Caco-2 (cell line): ENCODE measurements at regions not wholly inside any gene's neighbourhood (a gene's known extent, or its start where the extent isn't known, plus 50 kb on each side); places are given as distances from the start of the nearest gene placed in this dataset.

Experiments
- BruUV-seq: library from RNA; stranded (reverse); fragments of 400-500 nt; replicated peaks from 2 replicates; lab custom pipeline; 2021; lab: Mats Ljungman, UMichigan
- CTCF ChIA-PET: fragments of 300-600 bp; sonication (Branson Sonifier 250); formaldehyde crosslinking; loops from one replicate; lab custom pipeline; 2022; ENCODE audit warnings: antibody characterized with exemption; lab: Charles Lee
- POLR2A ChIA-PET: fragments of 300-600 bp; sonication (Branson Sonifier 250); formaldehyde crosslinking; loops from one replicate; lab custom pipeline; 2022; ENCODE audit warnings: antibody characterized with exemption; lab: Charles Lee
- DNase-seq, 2 experiments: peaks; one replicate each; pipeline versions ENCODE4 v3.0.0 to v3.0.0-alpha.2; 2020 to 2022
- H3K27me3 ChIP-seq: replicated peaks from 2 replicates; pipeline ENCODE4 v1.6.0; 2011; ENCODE audit warnings: low read length; ENCODE audit not compliant: control insufficient read depth, insufficient read depth
- H3K36me3 ChIP-seq: 2 replicates; pipeline ENCODE4 v1.5.1; 2011; ENCODE audit warnings: low read length; ENCODE audit not compliant: control insufficient read depth, insufficient read depth
- H3K4me1 ChIP-seq: fragments of 250-450 bp; sonication (Bioruptor Pico); 2 replicates; pipeline ENCODE4 v1.5.1; 2020; ENCODE audit warnings: mild to moderate bottlenecking
- H3K4me3 ChIP-seq: 2 replicates; pipeline ENCODE4 v1.5.1; 2011; ENCODE audit warnings: low read depth, mild to moderate bottlenecking, control low read depth, low read length
- H3K9me3 ChIP-seq: fragments of 250-450 bp; sonication (Bioruptor Pico); 2 replicates; pipeline ENCODE4 v1.5.1; 2020; ENCODE audit warnings: mild to moderate bottlenecking, moderate library complexity
- H3K27ac Mint-ChIP-seq: one replicate; pipeline ENCODE4 v1.8.0; 2022; ENCODE audit warnings: mixed read lengths; ENCODE audit not compliant: unreplicated experiment
- H3K27me3 Mint-ChIP-seq: one replicate; pipeline ENCODE4 v1.8.0; 2022; ENCODE audit warnings: mixed read lengths; ENCODE audit not compliant: insufficient read depth, unreplicated experiment
- H3K36me3 Mint-ChIP-seq: one replicate; pipeline ENCODE4 v1.8.0; 2022; ENCODE audit warnings: mild to moderate bottlenecking, mixed read lengths; ENCODE audit not compliant: insufficient read depth, unreplicated experiment
- H3K4me1 Mint-ChIP-seq: one replicate; pipeline ENCODE4 v1.8.0; 2022; ENCODE audit warnings: low read depth, mixed read lengths; ENCODE audit not compliant: unreplicated experiment
- H3K4me3 Mint-ChIP-seq: one replicate; pipeline ENCODE4 v1.8.0; 2022; ENCODE audit warnings: mild to moderate bottlenecking, moderate library complexity, mixed read lengths; ENCODE audit not compliant: unreplicated experiment
- H3K9me3 Mint-ChIP-seq: one replicate; pipeline ENCODE4 v1.8.0; 2022; ENCODE audit warnings: mixed read lengths; ENCODE audit not compliant: unreplicated experiment
- CTCF ChIP-seq, 2 experiments: fragments of 200-600 bp in 1 of 2; IDR thresholded peaks; 1 replicate in 1 of 2; 2 replicates in 1 of 2; pipeline versions ENCODE4 v1.5.1 to v1.8.0; 2011 to 2022; ENCODE audit warnings: antibody characterized with exemption in 1 of 2, control low read depth in 1 of 2, inconsistent platforms in 1 of 2, low read depth in 1 of 2, low read length in 1 of 2, mild to moderate bottlenecking in 1 of 2, moderate library complexity in 1 of 2; ENCODE audit not compliant: insufficient read depth in 1 of 2, severe bottlenecking in 1 of 2, unreplicated experiment in 1 of 2
- intact Hi-C: fragments of 100-400 bp; cut with micrococcal nuclease; formaldehyde crosslinking; loops from one replicate; pipeline ENCODE4 v1.10.0; 2022; ENCODE audit not compliant: unreplicated experiment

- Histone ChIP-seq H3K4me3 (no peak overlapping the region), H3K27me3 (no peaks in the 10 kb centered on the region), H3K36me3 (no peaks in the 10 kb centered on the region), H3K9me3 (no peaks in the 10 kb centered on the region), H3K4me1 (no peaks in the 10 kb centered on the region)
- Mint-ChIP-seq H3K9me3 (no peaks in the 10 kb centered on the region), H3K27ac (no peak overlapping the region), H3K4me1 (no peaks in the 10 kb centered on the region), H3K4me3 (no peak overlapping the region), H3K36me3 (no peaks in the 10 kb centered on the region), H3K27me3 (no peaks in the 10 kb centered on the region)
- ChIA-PET POLR2A (no interaction called here), CTCF (no interaction called here)
- intact Hi-C loops, result no loop called here
- no TSS peak for BruUV-seq
- no peak for DNase-seq
- no peak for TF ChIP-seq CTCF (IDR thresholded peaks at IDR 0.05; ENCODE audit: insufficient read depth in 1 of 2, low read depth in 1 of 2, low read length in 1 of 2, severe bottlenecking in 1 of 2, unreplicated experiment in 1 of 2)
Observed at GRCh38 chrX:27350476-27350875, 112.7 kb downstream of the PPP4R3C start.

- CTCF ChIA-PET, result no interaction called here
- intact Hi-C loops, result no loop called here
- Mint-ChIP-seq H3K9me3 (no peaks in the 10 kb centered on the region), H3K27ac (no peak overlapping the region), H3K4me1 (no peaks in the 10 kb centered on the region), H3K27me3 (no peaks in the 10 kb centered on the region), H3K4me3 (no peak overlapping the region), H3K36me3 (no peaks in the 10 kb centered on the region)
- no peaks in the 10 kb centered on the region for H3K4me1 ChIP-seq
- POLR2A ChIA-PET, result no interaction called here
- no peaks in the 10 kb centered on the region for H3K27me3 ChIP-seq
- H3K9me3 ChIP-seq, result no peaks in the 10 kb centered on the region
- peak; percentile 34 to 52 for DNase-seq
- no peak overlapping the region for H3K4me3 ChIP-seq
- no TSS peak for BruUV-seq
- no peaks in the 10 kb centered on the region for H3K36me3 ChIP-seq
- peak; percentile 52 to 68 for TF ChIP-seq CTCF (IDR thresholded peaks at IDR 0.05; ENCODE audit: insufficient read depth in 1 of 2, low read depth in 1 of 2, low read length in 1 of 2, severe bottlenecking in 1 of 2, unreplicated experiment in 1 of 2)
Observed at GRCh38 chrX:27336466-27337091, 126.6 kb downstream of the PPP4R3C start.

GRCh38 chrX:27321632-27322031 lies 141.5 kb downstream of the PPP4R3C start:
- DNase-seq, result no peak
- no peak overlapping the region for H3K4me3 ChIP-seq
- no peaks in the 10 kb centered on the region for H3K9me3 Mint-ChIP-seq
- H3K4me1 Mint-ChIP-seq, result no peaks in the 10 kb centered on the region
- no peaks in the 10 kb centered on the region for H3K27me3 Mint-ChIP-seq
- H3K36me3 ChIP-seq, result no peaks in the 10 kb centered on the region
- H3K9me3 ChIP-seq, result no peaks in the 10 kb centered on the region
- no peaks in the 10 kb centered on the region for H3K36me3 Mint-ChIP-seq
- ChIA-PET CTCF (no interaction called here), POLR2A (no interaction called here)
- H3K27me3 ChIP-seq, result no peaks in the 10 kb centered on the region
- no peaks in the 10 kb centered on the region for H3K4me1 ChIP-seq
- intact Hi-C loops, result no loop called here
- no peak for TF ChIP-seq CTCF (IDR thresholded peaks at IDR 0.05; ENCODE audit: insufficient read depth in 1 of 2, low read depth in 1 of 2, low read length in 1 of 2, severe bottlenecking in 1 of 2, unreplicated experiment in 1 of 2)
- no peak overlapping the region for H3K27ac Mint-ChIP-seq
- BruUV-seq, result no TSS peak
- no peak overlapping the region for H3K4me3 Mint-ChIP-seq
